CD1c-positive myeloid dendritic cell (primary cell): ENCODE measurements at regions not wholly inside any gene's neighbourhood (a gene's known extent, or its start where the extent isn't known, plus 50 kb on each side); places are given as distances from the start of the nearest gene placed in this dataset.
"Not testable (repeated sequence)": the region's sequence is repeated elsewhere in the genome, so short reads cannot be mapped to it uniquely, and the experiment has no call there.

Experiments used
- DNase-seq: peaks from one replicate; pipeline ENCODE4 v3.0.0-alpha.2; 2016; ENCODE audit errors: extremely low spot score

DNA sequence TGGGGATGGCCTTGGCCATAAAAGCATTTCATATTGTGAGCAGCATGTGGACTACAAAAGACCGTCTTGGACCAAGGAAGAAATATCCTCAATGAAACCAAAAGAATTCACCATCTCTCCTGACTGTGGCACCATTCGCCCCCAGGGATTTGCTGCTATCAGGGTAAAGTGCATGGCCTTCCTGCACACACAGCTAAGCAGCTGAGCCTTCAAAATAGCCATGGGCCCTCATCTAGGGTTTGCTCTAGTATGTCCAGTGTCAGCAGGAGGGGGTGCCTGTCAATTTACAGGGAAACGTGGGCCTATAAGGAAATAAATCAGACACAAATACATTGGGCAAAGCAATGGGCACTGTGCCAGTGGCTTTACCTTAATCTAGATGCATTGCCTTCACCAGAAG lies 296.6 kb upstream of the NBPF12 start:
- DNase-seq, result not testable (repeated sequence)

DNA sequence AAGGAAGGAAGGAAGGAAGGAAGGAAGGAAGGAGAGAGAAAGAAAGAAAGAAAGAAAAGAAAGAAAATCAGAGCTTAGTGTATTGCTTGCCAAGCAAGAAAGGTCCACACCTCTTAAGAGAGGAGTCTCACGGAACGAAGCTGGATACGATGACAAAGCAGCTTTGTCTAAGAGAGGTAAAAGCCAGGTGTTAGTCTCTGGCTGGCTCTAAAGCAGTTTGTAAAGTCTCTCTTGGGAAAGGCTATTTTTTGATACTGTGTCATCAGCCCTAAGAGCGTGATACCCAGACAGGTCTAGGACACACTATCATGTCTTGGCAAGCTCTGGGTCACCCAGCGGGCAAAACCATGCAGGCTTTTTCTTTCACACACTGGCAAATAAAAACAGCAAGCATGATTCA lies 297.5 kb upstream of the NBPF12 start:
- not testable (repeated sequence) for DNase-seq

DNA sequence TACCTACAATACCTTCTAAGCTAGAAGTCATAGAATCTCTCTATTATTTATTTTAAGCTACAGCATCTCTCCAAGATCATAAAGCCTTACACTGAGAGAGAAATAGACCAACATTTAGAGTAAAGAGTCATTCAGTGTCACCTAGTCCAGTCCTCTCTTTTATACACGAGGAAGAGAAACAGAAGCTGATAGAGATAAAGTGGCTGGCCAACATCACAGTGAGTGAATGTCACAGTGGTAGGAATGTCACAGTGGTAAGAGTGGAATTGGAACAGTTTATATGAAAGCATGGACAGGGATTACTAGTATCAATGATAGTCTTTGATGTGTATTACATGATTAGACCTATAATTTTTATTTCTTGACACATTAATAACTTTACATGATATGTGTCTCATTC lies 307.8 kb upstream of the NBPF12 start:
- DNase-seq, result not testable (repeated sequence)

DNA sequence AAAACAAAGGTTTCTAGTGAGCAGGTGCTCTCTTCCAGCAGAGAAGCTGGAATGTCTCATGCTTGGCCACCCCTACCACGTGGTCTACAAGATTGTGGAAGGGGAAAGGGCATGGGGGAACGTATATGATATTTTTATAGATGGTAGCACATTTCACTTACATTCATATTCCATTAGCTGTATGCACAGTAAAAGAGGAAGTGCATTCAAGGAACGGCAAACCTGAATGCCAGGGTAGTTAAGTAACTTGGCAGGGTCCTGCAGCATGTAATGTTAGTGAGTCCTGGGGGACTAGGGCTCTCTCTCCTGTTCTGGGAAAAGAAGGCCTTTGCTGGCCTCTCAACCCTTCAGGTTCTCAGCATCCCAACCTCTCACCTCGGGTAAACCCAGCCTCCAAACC lies 319.5 kb upstream of the NBPF12 start:
- DNase-seq, result not testable (repeated sequence)

DNA sequence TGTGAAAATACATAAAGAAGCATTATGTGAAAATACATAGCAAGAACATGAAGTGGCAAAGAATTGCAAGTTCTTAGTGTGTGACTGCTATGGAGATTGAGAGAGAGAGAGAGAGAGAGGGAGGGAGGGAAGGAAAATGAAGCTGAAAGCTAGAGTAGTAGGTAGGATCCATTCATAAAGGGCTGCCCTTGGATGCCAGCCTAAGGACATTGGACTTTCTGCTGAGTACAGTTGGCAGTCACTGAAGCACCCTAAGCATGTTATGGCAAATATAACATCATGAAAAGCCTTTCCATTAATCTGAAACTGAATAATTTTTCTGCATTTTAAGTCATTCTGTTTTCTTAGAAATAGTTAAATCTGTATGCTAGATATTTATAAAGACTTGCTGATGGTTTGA lies 333.4 kb upstream of the NBPF12 start:
- DNase-seq, result not testable (repeated sequence)

DNA sequence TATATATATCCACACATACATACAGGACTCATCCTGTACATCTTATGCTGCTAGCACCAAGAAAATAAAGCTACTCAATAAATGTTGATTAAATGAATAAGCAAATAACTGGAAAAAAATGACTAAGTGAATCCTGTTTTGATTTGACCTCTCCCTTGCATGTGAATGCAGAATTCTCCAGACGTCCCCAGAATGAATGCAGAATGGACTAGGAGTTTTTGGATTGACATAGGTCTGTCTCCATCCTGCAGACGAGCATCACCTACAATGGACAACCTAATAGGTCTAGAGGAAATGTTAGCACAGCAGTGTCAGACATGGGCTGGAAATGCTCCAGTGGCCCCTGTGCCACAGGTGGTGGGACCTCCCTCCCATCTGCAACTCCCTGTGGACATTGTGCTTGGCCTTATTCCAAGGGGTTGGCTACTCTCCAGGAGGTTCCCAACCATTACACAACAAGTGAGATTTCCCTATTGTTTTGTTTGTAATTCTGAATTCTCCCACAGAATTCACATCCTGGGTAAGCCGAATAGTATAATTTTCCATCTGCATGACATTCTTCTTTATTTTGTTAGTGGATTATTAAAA lies 337.3 kb upstream of the NBPF12 start:
- DNase-seq, result not testable (repeated sequence)

DNA sequence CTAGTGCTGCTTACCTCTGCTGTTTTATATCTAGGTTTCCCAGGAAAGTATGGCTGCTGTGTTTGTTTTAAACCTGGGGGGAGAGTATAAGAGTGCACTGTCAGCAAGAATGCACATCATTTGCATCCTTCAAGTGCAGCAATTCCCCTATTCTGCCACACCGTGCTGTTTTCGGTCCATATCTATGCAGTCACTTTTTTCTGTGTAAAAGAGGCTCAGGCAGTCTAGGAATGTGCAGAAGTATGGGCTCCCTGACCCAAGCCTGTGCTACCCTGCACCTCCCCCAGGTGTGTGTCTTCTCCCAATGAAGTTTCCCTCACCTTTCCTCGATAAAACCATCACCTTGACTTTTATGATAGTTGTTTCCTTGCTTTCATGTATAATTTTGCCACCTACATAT lies 338.2 kb upstream of the NBPF12 start:
- DNase-seq, result not testable (repeated sequence)

DNA sequence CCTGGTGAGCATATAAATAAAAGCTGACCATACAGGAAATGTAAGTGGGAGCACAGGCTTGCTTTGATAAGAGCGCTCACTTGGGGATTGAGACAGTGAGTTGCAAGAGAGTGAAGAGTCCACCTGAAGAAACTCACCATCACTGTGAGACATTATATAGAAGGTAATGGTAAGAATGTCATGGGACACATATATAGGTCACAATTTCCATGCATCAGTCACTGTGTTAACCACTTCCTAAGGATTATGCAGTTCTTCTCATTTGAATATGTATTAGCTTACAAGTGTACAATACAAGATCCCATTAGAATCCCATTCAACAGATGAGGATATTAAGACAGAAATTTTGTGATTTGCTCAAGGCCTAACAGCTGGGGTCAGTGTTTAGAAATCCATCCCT lies 352.4 kb upstream of the NOTCH2NLA start:
- DNase-seq, result not testable (repeated sequence)

DNA sequence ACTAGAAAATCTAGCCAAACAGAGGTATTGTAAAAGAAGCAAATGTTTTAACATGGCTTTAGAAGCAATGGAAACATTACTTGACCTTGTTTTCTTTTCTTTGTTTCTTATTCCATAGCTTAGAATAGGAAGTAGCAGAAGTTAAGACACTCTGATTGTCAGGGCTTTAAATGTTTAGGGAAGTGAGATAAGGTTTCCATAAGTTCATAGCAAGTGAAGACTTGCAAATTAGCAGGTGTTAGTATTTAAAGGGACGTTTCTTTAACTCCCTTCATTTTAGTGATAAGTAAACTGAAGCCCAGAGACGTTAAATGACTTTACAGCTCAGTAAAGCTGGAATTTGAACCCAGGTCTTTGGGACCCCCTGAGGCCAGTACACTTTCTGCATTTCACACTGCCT lies 338.7 kb upstream of the NOTCH2NLA start:
- not testable (repeated sequence) for DNase-seq

DNA sequence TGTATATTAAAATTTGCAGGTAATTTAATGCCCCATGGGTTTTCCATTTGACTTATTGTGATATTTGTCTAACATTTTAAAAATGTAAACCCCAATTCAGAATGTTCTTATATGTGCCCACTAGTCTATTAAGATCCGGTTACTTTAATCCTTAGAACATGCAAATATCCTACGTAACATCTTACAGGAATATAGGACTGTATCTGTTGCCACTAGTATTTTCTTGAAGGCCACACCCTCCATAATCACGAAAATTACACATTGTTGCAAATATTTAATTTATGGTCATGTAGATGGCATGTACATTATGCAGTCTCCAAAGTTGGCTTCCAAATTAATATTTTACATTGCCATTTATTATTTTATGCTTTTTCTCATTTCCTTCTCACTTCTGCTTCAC lies 329.2 kb upstream of the NOTCH2NLA start:
- DNase-seq, result not testable (repeated sequence)

DNA sequence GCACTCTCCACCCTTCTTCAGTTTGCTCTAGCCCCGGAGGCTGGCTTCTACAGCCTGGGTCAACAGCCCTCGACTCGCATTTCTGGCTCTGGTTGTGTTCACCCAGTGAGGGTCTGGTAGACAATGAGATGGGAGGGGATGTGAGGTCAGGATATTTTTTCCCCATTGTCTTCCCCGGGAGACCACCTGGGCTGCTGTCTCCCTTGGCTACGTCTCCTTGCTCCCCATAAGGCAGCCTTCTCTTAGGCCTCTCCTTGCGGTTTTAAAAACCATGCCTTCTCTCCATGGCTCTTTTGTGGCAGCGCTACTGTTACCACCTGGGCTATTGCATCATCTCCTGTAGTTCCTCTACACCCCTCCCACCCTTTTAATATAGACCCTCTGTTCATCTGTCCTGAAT lies 327.6 kb upstream of the NOTCH2NLA start:
- not testable (repeated sequence) for DNase-seq

DNA sequence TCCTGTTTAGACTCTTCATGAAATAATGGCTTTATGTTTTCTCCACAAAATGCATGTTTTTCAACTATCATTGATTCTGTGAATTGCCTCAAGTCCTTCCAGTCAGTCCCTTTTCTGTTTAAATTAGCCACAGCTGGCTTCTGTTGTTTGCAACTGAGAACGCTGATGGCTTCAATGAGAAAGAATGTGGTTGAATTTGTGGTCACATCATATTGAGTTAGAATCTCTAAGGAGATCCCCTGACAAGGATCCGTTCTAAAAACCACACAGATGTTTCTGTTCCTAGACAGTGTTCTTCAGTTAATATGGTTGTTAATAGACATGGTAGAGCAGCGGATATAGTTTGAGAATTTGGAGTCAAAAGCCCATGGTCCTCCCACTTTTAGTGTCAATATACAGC lies 323.6 kb upstream of the NOTCH2NLA start:
- DNase-seq, result not testable (repeated sequence)

DNA sequence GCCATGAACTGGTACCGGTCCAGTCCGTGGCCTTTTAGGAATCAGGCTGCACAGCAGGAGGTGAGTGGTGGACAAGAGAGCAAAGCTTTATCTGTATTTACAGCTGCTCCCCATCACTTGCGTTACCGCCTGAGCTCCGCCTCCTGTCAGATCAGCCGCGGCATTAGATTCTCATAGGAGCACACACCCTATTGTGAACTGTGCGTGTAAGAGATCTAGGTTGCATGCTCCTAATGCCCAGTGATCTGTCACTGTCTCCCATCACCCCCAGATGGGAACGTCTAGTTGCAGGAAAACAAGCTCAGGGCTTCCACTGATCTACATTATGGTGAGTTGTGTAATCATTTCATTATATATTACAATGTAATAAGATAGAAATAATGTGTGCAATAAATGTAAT lies 319.9 kb upstream of the NOTCH2NLA start:
- DNase-seq, result not testable (repeated sequence)

DNA sequence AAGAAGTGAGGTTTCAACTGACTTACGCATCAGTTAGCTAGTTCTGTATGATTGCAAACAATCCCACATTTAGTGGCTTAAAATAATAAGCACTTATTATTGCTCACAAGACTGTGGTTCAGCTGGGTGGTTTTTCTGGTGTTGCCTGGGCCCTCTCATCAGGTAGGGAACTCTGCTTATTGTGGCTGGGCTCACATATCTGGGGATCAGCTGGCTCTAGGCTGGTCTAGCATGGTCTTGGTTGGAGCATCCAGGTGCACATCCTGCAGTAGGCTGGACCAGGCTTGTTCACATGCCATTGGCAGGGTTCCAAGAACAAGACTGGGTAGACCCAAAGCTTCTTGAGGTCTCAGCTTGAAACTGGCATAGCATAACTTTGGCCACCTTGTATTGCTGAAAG lies 317.4 kb upstream of the NOTCH2NLA start:
- not testable (repeated sequence) for DNase-seq

DNA sequence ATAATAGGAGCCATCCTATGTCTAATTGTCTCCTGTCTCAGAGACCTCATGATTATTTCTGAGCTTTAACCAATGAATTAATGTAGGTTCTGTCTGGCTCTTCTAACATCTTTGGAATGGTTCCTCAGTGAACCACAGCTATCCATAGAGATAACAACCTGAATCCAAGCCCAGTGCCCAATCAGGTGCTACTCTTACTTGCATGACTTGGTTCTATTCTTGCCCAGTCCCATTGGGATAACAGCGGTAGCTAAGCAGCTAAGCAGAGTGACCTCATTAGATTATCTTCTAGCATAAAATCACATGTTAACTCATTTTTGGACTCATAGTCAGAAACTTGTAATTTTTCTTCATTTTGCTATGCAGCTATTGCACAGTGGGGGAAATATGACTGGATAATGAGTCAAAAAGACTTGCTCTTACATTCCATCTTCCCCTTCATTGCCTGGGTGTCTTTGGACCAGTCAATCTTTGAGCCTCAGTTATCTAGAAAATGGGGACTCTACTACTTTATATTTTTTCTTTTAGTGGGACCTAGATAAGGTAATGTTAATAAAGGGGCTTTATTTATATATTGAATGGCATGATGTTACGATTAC lies 309.1 kb upstream of the NOTCH2NLA start:
- DNase-seq, result not testable (repeated sequence)

DNA sequence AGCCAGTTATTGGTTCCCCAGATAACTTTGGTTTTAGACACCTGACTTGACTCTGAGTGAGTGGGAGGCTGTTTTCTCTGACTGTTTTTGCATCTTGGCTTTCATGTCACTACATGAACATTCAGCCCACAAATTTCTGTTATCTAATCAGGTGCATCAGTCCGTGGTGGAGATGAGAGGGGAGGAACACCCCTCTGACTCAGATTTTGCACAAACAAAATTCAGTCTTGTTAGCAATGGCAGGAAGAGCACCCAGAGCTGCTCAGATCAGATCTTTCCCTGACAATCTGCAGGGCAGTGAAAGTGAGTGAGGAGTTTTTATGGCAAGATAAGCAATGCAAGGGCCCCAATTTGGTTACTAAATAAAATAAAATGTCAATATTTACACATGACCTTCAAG lies 307.2 kb upstream of the NOTCH2NLA start:
- DNase-seq, result not testable (repeated sequence)

DNA sequence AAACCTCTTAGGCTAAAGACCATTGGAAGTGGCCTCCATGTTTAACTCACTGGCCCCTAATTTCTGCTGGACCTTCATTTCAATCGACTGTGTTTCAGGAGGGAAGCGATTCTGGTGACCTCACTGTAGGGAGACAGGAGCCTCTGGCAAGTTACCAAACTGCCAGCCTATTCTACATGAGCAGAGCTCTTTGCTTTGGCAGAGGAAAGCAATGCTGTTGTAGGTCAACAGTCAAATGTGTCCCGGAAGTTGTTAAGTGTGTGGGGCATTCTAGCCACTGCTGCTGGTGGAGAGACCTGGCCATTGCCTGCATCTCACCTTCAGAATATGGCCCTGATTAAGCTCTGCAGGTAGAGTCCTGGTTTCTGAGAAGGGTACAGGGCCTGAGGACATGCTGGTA lies 306.8 kb upstream of the NOTCH2NLA start:
- not testable (repeated sequence) for DNase-seq

DNA sequence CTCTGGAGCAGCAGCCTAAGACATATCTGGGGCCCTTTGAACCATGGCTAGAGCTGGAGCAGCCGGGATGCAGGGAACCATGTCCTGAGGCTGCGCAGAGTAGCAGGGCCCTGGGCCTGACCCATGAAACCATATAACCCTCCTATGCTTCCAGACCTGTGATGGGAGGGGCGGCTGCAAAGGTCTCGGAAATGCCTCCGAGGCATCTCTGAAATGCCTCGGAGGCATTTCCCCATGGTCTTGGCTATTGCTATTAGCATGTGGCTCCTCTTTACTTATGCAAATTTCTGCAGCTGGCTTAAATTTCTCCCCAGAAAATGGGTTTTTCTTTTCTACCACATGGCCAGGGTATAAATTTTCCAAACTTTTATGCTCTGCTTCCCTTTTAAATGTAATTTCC lies 302.1 kb upstream of the NOTCH2NLA start:
- DNase-seq, result not testable (repeated sequence)

DNA sequence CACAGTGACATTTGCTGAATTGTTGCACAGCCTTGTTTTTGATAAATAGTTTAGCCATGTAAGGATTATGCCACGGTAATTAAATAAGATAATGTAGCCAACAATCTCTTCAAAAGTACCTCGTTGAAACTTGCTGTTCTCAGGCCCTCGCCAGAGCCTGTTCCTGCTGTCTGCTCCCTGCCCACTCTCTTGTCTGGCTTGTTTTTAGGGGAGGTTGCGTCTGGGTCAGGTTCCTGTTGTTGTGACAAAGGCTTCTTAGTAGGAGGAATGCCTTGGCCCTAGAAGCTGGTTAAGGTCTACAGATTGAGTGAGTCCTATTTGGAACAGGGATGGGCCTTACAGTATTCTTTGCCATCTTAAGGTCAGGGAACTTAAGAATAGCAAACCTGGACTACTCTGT lies 294.0 kb upstream of the NOTCH2NLA start:
- DNase-seq, result not testable (repeated sequence)

DNA sequence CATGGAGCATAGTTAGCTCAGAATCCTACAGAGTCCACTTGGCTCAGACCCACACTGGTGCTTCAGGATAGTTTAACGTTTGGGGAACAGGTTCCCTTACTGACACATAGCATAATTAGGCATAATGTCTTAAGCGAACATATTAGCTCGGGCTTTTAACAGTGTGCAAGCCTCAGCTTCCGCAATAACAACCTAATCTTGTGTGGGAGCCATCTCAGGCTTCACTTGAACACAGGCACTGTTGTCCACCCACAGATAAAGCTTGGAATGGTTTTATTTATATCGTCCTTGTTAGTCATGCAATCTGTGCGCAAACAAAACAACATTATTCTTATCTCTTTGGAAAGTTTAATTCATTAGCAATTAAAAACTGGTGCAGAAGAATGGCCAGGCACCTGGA lies 293.5 kb upstream of the NOTCH2NLA start:
- not testable (repeated sequence) for DNase-seq

DNA sequence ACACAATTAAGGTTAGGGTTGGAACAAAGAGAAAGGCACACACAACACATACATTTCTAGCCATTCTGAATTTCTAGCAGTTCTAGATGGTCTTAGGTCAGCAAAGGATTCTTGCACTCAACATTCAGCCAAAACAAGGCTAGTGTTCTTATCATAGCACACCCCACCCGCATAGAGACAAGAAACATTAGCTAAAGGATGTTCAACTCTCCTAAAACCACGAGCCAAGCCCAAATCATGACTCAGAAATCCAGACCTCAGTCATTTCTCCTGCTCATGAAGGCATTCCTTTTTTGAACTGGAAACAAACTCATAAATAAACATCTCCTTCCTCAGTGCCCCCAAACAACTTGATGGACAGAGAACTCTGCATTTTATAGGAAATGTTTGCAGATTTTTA lies 293.0 kb upstream of the NOTCH2NLA start:
- DNase-seq, result not testable (repeated sequence)

DNA sequence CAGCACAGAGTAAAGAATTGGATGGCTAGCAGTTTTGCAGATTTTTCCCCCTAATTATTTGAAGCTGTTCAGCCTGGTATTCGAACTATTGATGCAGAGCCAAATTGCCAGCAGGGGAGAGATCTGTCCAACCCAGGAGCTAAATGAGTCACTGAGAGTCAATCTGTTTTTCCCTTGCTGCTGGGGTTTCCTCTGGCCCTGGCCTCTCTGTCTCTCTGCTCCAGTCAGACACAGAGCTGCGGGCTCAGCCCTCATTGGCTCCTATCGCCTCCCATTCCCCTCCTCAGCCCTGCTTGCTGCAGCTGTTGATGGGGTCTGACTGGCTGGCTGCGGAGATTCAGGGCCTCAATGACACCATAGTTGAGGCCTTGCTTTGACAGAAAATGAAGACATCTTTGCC lies 284.9 kb upstream of the NOTCH2NLA start:
- not testable (repeated sequence) for DNase-seq

DNA sequence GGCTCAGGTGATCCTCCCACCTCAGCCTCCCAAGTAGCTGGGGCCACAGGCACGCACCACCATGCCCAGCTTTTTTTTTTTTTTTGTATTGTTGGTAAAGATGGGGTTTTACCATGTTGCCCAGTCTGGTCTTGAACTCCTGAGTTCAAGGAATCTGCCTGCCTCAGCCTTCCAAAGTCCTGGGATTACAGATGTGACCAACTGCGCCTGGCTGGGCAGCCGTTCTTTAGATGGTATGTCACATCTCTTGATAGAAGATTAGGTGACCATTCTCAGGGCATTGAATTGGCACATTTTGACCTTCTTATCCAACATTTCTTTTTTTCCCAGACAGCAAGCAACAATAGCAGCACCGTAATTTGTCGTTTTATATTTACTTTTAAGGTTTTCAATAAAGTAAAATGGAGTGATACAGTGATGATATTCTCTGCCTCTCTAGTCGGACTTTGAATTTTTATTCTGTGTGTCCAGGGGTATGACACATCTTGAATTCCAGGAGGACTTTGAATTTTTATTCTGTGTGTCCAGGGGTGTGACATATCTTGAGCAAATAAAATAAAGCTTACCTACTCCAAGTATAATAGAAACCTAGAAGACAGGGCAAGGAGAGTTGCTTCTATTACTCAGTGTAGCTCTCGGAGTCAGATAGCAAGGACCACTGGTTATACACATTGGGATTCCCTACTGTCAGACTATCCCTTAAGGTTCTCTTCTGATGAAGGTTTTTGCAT lies 282.4 kb upstream of the NOTCH2NLA start:
- not testable (repeated sequence) for DNase-seq
